ENCODE measurements at regions not wholly inside any gene's neighbourhood (a gene's known extent, or its start where the extent isn't known, plus 50 kb on each side); places are given as distances from the start of the nearest gene placed in this dataset.

- H3K9me3 ChIP-seq, result no peaks in the 10 kb centered on the region
- TF ChIP-seq POLR2A (IDR thresholded peaks at IDR 0.05) (no peak), POLR2AphosphoS5 (IDR thresholded peaks at IDR 0.05) (no peak), CTCF (IDR thresholded peaks at IDR 0.05) (no peak), EP300 (IDR thresholded peaks at IDR 0.05) (no peak)
- H3K36me3 ChIP-seq, result no peaks in the 10 kb centered on the region
- DNase-seq (ENCODE audit: low spot score in 2 of 2), result no peak
- 42% methylated on average over 9 of the region's 9 CpGs for WGBS
- no peak overlapping the region for H3K27ac ChIP-seq
- peaks cover 3% of the 10 kb centered on the region for H3K27me3 ChIP-seq
- no peaks in the 10 kb centered on the region for H3K4me1 ChIP-seq
- no peak overlapping the region for H3K4me3 ChIP-seq
These were observed 75.7 kb upstream of the NRIP1 start for GRCh38 chr21:15140321-15141019.

GRCh38 chr21:15141261-15141970 is 76.6 kb upstream of the NRIP1 start:
- no peaks in the 10 kb centered on the region for H3K4me1 ChIP-seq
- no peaks in the 10 kb centered on the region for H3K9me3 ChIP-seq
- H3K27ac ChIP-seq, result no peak overlapping the region
- DNase-seq (ENCODE audit: low spot score in 2 of 2), result no peak
- 68% methylated on average over 8 of the region's 8 CpGs for WGBS
- no peak overlapping the region for H3K4me3 ChIP-seq
- TF ChIP-seq POLR2AphosphoS5 (IDR thresholded peaks at IDR 0.05) (no peak), EP300 (IDR thresholded peaks at IDR 0.05) (no peak), POLR2A (IDR thresholded peaks at IDR 0.05) (no peak), CTCF (IDR thresholded peaks at IDR 0.05) (no peak)
- no peaks in the 10 kb centered on the region for H3K36me3 ChIP-seq
- H3K27me3 ChIP-seq, result peaks cover 3% of the 10 kb centered on the region

- no peak overlapping the region for H3K27ac ChIP-seq
- no peak for TF ChIP-seq EP300 (IDR thresholded peaks at IDR 0.05)
- TF ChIP-seq POLR2A (IDR thresholded peaks at IDR 0.05), result no peak
- TF ChIP-seq POLR2AphosphoS5 (IDR thresholded peaks at IDR 0.05), result no peak
- TF ChIP-seq CTCF (IDR thresholded peaks at IDR 0.05), result no peak
- H3K27me3 ChIP-seq, result no peaks in the 10 kb centered on the region
- no peaks in the 10 kb centered on the region for H3K36me3 ChIP-seq
- WGBS, result 76% methylated on average over 4 of the region's 4 CpGs
- no peak overlapping the region for H3K4me3 ChIP-seq
- H3K4me1 ChIP-seq, result no peaks in the 10 kb centered on the region
- DNase-seq (ENCODE audit: low spot score in 2 of 2), result no peak
- no peaks in the 10 kb centered on the region for H3K9me3 ChIP-seq
These were observed 79.2 kb upstream of the NRIP1 start for GRCh38 chr21:15144026-15144425.

GRCh38 chr21:15148437-15148836 is 83.6 kb upstream of the NRIP1 start:
- no peak for DNase-seq (ENCODE audit: low spot score in 2 of 2)
- 73% methylated on average over 2 of the region's 2 CpGs for WGBS
- no peak for TF ChIP-seq POLR2AphosphoS5 (IDR thresholded peaks at IDR 0.05)
- TF ChIP-seq CTCF (IDR thresholded peaks at IDR 0.05), result no peak
- no peak for TF ChIP-seq POLR2A (IDR thresholded peaks at IDR 0.05)
- no peak for TF ChIP-seq EP300 (IDR thresholded peaks at IDR 0.05)
- Histone ChIP-seq H3K4me1 (no peaks in the 10 kb centered on the region), H3K4me3 (no peak overlapping the region), H3K9me3 (no peaks in the 10 kb centered on the region), H3K36me3 (no peaks in the 10 kb centered on the region), H3K27ac (no peak overlapping the region), H3K27me3 (no peaks in the 10 kb centered on the region)

GRCh38 chr21:15149600-15150224 is 84.9 kb upstream of the NRIP1 start:
- DNase-seq (ENCODE audit: low spot score in 2 of 2), result no peak
- no peaks in the 10 kb centered on the region for H3K27me3 ChIP-seq
- WGBS, result 91% methylated on average over 3 of the region's 3 CpGs
- H3K27ac ChIP-seq, result no peak overlapping the region
- TF ChIP-seq CTCF (IDR thresholded peaks at IDR 0.05) (no peak), POLR2A (IDR thresholded peaks at IDR 0.05) (no peak)
- no peak overlapping the region for H3K4me3 ChIP-seq
- H3K9me3 ChIP-seq, result no peaks in the 10 kb centered on the region
- no peaks in the 10 kb centered on the region for H3K4me1 ChIP-seq
- no peaks in the 10 kb centered on the region for H3K36me3 ChIP-seq

Measured in suprapubic skin (tissue), 4 donors.